ENCODE measurements at regions not wholly inside any gene's neighbourhood (a gene's known extent, or its start where the extent isn't known, plus 50 kb on each side); places are given as distances from the start of the nearest gene placed in this dataset.

DNA sequence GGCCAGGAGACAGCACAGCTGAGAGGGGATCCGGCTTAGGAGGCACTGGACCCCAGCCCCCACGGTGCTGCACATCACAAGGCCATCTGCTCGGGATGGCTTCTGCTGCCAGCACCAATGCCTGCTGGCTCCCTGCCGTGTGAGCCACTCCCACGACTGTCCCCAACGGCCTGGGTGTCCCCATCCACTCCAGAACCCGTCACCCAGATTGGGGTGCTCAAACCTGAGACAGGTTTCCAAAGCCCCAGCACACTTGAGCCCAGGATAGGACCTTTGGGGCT is 102.4 kb downstream of the RFLNA start:
- TF ChIP-seq, protein P1, sequence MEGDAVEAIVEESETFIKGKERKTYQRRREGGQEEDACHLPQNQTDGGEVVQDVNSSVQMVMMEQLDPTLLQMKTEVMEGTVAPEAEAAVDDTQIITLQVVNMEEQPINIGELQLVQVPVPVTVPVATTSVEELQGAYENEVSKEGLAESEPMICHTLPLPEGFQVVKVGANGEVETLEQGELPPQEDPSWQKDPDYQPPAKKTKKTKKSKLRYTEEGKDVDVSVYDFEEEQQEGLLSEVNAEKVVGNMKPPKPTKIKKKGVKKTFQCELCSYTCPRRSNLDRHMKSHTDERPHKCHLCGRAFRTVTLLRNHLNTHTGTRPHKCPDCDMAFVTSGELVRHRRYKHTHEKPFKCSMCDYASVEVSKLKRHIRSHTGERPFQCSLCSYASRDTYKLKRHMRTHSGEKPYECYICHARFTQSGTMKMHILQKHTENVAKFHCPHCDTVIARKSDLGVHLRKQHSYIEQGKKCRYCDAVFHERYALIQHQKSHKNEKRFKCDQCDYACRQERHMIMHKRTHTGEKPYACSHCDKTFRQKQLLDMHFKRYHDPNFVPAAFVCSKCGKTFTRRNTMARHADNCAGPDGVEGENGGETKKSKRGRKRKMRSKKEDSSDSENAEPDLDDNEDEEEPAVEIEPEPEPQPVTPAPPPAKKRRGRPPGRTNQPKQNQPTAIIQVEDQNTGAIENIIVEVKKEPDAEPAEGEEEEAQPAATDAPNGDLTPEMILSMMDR (IDR thresholded peaks at IDR 0.05) = no peak
- TF ChIP-seq EP300 (IDR thresholded peaks at IDR 0.05) = no peak
